NB4 (cell line): ENCODE measurements at regions not wholly inside any gene's neighbourhood (a gene's known extent, or its start where the extent isn't known, plus 50 kb on each side); places are given as distances from the start of the nearest gene placed in this dataset.

Source experiments
- CTCF ChIP-seq: IDR thresholded peaks from one replicate; pipeline ENCODE4 v1.5.1; 2012; ENCODE audit warnings: low read depth, low read length
- POLR2A ChIP-seq: IDR thresholded peaks from 2 replicates; pipeline ENCODE4 v1.6.1; 2011; ENCODE audit warnings: mild to moderate bottlenecking; ENCODE audit not compliant: insufficient read length; ENCODE audit errors: extremely low read depth
- TF ChIP-seq, protein P1 (sequence below): IDR thresholded peaks from 2 replicates; pipeline ENCODE4 v1.6.1; 2011; ENCODE audit warnings: low read depth, low read length

DNA sequence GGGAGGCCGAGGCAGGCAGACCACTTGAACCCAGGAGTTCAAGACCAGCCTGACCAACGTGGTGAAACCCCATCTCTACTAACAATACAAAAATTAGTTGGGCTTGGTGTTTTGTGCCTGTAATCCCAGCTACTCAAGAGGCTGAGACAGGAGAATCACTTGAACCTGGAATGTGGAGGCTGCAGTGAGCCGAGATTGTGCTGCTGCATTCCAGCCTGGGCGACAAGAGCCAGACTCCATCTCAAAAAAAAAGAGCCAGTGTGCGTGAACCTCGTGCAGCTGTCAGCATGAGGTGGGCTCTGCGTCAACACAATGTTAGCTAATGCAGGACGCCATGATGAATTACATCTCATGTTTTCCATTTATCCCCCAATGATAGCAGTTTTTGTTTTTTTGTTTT is 110.7 kb upstream of the SLC45A1 start:
- TF ChIP-seq CTCF = no peak
- no peak for TF ChIP-seq POLR2A
- TF ChIP-seq, protein P1, sequence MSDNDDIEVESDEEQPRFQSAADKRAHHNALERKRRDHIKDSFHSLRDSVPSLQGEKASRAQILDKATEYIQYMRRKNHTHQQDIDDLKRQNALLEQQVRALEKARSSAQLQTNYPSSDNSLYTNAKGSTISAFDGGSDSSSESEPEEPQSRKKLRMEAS = no peak
